ENCODE measurements at regions not wholly inside any gene's neighbourhood (a gene's known extent, or its start where the extent isn't known, plus 50 kb on each side); places are given as distances from the start of the nearest gene placed in this dataset.
"Not testable (repeated sequence)": the region's sequence is repeated elsewhere in the genome, so short reads cannot be mapped to it uniquely, and the experiment has no call there.

DNA sequence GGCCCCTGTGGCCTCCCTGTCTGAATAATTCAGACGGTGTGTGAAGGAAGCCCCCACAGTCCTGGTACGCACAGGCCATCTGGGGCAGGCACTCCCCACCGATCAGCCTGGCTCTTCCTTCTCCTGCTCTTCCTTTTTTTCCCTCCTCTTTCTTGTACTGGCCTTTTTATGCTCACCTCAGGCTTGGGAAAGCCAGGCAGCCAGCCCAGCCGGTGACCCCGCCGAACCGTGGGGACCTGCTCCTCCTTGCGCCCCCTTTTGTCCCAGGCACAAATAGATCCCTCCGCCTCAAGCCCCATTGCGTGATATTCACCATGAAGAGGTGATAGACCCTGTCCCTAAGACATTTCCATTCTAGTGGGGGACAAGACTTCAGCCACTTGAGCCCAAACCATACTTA lies 80.2 kb upstream of the BRD7 start:
- no peak for DNase-seq

DNA sequence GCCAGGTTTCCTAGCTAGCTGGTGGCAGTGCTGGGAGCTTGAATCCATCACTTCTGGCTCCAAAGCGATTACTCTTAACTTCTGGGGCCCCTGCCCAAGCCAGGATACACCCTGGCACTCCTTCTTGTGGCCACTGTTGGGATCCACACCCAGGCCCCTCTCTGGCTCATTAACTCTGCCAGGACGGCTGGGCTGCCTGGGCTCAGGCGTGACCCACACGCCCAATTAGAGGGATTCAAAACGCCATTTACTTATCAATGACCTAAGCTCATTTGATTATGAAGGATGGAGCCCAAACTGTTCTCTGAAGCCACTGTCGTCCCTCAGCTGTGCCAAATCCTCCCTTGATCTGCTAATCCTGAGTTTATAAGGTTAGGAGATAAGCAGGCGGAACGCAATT lies 79.7 kb upstream of the BRD7 start:
- DNase-seq, result no peak

DNA sequence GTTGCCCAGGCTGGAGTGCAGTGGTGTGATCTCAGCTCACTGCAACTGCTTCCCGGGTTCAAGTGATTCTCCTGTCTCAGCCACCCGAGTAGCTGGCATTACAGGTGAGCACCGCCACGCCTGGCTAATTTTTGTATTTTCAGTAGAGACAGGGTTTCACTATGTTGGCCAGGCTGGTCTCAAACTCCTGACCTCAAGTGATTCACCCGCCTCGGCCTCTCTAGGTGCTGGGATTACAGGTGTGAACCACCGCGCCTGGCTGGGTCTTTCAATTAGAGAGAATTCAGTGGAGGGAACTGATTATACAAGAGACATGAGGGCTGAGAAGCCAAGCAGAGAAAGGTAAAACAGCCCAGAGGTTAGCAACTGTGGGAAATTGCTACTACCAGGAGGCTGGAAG lies 78.6 kb upstream of the BRD7 start:
- DNase-seq, result not testable (repeated sequence)

DNA sequence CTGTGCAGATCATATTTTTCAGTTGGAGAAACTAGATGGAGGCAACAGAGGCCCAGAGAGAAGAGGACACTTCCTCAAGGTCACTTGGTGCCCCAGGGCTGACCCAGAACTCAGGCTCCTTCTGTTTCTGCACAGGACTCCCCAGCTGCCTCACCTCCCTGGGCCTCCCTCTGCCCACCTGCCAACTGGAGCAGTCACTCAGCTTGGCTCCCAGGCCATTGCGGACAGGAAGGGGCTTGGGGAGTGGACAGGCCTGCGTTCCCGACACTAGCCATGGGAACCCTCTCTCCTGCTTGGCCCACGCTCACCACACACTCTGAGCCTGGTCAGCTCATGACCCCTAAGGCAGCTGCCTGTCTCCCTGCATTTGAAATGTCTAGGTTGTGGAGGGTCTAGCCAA lies 78.1 kb upstream of the BRD7 start:
- DNase-seq, result no peak

DNA sequence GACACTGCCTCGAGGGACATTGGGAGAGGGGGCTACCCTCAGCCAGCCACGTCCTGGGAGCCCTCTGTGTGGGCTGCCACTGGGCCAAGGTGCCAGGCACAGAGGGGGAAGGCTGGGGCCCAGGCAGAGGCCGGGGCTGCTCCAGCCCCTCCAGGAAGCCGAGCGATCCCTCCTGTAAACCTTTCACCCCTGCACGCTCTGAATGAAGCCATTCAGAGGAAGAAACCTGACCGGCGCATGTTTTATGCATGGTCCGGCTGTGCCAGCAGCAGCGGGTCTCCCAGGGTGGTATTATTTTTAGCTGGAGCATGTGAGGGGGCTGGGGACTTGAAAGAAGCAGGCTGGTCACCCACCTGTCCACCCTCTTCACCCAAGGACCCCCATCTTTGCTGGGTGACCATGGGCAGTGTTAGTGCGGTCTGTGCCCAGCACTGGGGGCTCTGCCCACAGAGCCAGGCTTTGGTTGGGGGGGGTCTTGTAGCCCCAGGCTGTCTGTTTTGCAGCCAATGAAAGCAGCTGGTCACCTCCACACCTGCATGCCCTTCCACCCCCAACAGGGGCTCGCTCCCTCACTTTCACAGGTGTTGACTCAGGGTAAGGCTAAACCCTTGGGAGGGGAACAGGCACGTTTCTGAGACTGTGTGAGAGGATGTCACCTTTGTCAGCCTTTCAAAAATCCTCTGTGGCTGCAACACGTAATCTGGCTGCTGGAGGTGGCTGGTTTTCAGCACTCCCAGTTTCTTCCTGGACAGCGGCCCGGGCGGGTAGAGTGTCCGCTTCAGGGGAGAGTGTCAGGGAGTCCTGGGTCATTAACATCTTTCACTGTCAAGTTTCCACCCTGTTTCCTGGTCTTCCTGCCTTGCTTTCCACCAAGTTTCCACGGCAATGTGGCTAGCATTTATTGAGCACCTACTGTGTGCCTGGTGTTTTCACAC lies 77.1 kb upstream of the BRD7 start:
- no peak for DNase-seq

DNA sequence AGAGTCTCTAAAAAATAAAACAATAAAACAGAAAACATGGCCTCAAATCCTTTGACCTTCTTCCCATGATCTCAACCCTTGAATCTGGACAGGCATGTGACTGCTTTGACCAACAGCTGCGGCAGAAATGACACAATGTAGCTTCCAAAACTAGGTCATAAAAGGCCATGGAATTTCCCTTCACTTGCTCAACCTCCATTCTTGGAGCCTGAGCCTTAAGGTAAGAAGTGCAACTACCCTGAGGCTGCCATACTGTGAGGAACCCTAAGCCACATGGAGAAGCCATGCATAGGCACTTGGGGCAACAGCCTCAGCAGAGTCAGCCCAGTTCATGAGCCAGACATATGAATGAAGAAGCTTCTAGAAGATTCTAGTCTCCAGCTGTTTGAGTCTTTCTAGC lies 75.7 kb upstream of the BRD7 start:
- no peak for DNase-seq

DNA sequence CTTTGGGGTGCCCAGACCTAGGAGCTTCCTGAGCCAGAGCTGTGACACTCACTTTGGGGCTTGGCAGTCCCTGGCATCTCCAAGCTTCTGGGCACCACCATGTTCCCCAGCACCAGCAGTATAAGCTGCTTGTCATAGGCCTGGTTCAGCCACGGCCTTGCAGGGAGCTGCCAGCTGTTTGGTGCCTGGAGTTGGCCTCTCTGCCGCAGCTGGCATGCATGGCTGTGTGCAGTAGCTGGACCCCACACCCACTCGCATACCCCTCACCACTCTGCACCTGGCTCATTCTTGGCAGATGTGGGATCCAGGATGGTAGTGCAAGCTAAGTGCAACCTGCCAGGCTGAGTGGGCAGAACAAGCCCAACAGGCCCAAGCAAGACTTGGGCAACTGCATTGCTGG lies 73.4 kb upstream of the BRD7 start:
- DNase-seq, result no peak

DNA sequence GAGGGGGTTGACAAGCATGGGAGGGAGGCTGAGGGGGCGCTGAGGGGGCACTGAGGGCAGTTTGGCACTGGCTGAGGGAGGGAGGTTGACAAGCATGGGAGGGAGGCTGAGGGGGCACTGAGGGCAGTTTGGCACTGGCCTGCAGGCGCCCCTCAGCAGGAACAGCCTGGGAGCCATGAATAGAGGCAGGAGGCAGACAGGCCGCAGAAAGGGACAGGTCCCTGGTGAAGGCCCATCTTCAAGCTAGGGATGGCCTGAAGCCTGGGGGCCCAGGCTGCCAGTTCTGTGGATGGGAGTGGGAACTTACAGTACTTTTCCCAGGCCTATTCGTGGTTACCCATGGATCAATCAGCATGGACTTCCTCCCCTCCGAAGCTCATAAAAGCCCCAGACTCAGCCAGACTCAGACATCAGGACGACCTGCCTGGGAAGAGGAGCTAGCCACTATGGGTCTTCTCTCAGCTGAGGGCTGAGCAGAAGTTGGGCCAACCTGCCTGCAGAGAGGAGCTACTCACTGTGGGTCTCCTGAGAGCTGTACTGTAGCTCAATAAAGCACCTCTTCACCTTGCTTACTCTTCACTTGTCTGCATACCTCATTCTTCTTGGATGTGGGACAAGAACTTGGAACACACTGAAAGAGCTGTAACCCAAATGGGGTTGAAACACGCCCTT lies 72.8 kb upstream of the BRD7 start:
- no peak for DNase-seq

DNA sequence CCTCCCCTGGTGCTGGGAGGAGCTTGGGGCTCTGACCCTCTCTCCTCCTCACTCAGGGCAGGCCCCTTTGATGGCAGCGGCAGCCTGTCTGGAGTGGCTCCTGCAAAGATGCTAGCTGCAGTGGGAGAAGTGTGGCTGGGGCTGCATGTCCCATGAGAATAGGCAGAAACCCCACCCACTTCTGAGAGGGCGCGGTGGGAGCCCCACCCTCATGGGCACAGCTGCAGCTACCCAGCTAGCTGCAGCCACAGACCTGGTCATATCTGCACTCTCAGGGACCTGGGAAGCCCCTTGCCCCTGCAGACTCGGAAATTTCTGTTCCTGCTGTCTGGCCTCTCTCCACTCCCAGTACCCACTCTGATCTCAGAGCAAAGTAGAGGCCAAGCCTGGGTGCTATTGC lies 72.2 kb upstream of the BRD7 start:
- no peak for DNase-seq

DNA sequence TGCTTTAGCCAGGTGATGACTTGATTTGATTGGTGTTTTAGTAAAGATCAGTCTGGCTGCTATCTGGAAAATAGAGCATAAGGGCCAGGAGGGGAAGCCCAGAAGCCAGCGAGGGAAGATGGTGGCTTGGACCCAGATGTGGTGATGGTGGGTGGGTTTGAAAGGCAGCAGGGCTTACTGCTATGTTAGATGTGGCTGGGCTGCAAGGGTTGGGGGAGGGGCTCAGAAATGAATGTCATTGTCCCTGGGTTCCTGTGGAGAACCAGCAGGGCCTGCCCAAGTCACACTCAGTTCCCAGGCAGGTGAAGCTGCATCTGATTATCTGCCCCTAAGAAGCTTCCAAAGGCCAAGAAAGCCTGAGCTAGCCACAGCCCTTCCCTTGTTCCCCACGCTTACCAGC lies 71.7 kb upstream of the BRD7 start:
- no peak for DNase-seq

DNA sequence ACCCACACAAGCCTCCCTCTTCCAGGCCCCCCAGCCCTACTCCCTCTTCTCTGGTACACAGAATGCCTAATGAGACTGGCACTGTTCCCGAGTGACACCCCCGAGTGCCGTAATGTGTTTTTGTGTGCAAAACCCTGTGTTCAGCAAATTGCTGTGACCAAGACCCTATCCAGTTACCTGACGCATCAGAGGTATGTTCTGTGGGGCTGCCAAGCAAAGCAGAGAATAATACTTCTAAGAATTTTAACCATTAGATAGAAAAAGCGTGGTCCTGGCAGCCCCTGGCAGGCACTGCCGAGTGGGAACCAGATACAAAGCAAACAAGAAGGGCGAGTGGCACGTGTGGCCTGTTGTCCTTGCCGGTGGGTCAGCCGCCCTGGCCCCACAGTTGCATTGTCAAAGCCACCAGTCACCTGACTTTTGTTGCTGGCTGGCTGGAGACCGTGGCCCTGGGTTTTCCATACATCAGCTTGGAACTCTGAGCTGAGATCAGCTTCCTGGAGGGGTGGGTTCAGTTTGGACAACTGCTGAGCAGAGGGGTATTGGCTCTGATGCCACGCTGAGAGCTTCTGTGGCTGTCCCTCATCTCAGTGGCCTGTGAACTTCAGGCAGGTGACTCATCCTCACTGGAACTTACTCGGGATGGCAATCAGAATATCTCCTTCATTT lies 69.1 kb upstream of the BRD7 start:
- no peak for DNase-seq

DNA sequence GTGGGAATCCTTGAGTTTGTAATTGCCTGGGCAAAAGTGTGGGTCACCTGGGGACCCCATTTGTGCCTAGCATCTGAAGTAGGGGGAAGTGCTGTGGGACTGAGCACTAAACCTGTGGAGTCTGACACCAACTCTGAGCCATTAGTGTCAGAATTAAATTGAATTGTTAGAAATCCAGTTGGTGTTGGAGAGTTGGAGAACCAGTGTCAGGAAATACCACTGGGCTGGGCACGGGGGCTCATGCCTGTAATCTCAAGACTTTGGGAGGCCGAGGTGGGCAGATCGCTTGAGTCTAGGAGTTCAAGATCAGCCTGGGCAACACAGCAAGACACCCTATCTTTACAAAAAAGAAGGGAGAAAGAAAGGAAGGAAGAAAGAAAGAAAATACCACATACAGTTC lies 67.5 kb upstream of the BRD7 start:
- no peak for DNase-seq

DNA sequence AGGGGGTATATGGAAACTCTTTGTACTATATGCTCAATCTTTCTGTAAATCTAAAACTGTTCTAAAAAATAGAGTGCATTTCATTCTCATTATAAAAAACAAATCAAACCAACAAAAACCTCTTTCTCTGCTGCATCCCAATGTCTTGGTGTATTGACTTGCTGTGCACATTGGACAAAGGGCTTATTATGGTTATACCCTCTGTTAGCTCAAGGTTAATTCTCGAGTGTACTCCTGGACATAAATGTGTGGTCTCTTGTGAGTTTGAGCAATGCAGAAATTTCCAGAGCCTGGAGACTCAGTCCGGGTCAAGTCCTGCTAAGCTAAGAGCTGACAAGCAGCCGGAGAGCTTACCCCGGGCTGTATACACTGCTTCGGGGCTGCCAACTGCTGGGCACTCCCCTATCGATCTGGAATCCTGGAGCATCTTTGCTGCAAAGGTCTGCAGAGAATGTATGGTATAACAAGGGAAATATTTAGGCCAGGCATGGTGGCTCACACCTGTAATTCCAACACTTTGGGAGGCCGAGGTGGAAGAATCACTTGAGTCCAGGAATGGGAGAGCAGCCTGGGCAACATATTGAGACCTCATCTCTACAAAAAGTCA lies 66.2 kb upstream of the BRD7 start:
- no peak for DNase-seq

DNA sequence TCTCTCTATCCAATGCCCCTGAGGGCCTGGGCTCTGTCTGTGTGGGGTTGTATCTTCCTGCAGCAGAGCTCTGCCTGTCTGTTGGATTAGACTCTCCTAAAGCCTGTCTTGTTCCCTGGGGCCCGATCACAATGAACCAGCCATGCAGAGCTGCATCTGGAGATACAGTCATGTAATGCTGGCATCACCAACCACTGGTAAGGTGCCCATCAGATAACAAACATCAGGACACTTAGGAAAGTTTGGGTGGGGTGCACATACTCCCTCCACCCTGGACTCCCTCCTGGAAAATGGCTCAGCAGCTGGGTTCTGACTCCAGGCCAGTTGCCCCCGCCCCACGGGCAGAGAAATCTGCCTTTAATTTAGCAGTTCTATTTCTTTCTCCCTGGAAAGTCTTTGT lies 61.3 kb upstream of the BRD7 start:
- DNase-seq, result no peak

DNA sequence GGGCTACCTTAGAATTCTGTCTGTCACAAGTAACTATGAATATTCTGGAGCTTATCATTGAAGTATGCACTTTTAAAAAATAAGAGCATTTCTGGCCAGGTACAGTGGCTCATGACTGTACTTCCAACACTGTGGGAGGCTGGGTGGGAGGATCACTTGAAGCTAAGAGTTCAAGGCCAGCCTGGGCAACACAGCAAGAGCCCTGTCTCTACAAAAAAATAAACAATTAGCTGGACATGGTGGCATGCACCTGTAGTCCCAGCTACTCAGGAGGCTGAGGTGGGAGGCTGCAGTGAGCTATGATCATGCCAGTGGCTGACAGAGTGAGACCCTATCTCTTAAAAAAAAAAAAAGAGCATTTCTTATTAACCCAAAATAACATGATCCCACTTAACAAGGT lies 60.0 kb upstream of the BRD7 start:
- no peak for DNase-seq

DNA sequence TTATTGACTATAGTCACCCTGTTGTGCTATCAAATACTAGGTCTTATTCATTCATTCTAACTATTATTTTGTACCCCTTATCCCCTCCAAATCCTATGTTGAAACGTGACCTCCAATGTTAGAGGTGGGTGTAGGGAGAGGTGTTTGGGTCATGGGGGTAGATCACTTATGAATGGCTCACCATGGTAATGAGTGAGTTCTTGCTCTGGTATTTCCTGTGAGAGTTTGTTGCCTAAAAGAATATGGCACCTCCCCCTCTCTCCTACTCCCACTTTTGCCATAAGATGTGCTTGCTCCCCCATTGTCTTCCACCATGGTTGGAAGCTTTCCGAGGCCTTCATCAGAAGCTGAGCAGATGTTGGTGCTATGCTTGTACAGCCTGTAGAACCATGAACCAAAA lies 59.3 kb upstream of the BRD7 start:
- no peak for DNase-seq

DNA sequence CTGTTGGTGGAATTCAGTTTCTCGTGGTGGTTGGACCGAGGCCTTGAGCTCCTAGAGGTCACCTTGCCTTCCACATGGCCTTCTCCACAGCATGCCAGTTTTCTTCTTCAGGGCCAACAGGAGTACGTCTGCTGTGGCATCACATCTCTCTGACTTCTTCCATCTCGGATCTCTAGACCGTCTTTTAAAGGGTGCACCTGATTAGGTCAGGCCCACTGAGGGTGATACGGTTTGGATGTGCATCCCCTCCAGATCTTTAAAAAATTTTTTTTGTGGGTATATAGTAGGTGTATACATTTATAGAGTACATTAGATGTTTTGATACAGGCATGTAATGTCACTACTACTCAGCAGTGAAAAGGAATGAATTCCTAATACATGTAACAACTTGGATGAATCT lies 58.3 kb upstream of the BRD7 start:
- no peak for DNase-seq

DNA sequence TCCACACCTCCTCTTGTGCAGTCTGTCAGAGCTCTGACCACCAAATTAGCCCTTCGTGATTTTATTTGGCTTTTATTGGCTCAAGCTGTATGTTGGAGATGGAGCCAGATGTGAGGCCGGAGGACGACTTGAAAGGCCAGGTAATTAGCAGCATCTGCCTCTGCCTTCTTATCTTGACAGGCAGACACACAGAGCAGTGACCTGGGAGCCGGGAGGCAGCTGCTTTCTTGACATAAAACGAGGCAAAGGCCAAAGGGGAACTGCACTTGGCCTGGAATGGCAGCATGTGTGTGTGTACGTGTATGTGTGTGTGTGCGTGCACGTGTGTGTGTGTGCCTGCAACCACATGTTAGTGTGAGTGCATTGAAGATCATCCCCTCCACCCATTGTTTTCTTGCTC lies 56.9 kb upstream of the BRD7 start:
- no peak for DNase-seq

DNA sequence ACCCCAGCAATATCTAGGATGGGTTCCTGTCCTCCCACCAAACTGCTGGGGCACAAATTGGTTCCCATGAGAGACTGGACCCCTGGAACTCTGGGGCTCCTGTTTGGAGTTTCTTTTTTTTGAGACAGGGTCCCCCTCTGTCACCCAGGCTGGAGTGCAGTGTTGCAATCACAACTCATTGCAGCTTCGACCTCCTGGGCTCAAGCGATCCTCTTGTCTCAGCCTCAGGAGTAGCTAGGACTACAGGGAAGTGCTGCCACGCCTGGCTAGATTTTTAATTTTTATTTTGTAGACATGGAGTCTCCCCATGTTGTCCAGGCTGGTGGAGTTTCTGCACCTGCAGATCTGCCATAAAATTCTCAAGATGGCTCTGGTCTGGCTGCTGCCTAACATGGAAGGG lies 56.3 kb upstream of the BRD7 start:
- no peak for DNase-seq

DNA sequence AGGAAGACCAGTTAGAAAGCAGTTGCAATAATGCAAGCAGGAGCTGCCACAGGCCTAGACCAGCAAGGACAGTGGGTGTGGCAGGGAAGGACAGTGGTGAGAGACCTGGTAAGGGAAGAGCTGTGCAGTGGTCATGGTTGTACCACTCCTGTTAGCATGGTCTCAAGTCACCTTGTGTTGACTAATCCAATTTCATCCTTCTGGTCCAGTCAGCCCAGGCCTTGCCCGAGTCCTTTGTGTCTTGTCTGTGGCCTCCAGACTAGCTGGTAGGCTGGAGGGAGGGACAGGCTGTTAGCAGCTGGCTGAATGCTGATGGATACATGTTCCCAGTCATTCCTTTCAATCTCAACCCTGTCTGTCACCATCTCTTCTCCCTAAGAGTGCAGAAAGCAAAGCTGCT lies 54.1 kb upstream of the BRD7 start:
- no peak for DNase-seq

DNA sequence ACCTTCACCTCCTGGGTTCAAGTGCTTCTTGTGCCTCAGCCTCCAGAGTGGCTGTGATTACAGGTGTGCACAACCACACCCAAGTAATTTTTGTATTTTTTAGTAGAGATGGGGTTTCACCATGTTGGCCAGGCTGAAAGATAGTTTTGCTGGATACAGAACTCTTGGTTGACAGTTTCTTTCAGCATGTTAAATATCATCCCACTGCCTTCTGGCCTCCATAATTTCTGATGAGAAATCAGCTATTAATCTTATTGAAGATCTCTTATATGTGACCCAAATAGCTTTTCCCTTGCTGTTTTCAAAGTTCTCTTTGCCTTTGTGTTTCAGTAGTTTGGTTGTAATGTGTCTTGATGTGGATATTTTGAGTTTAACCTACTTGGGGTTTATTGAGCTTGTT lies 50.3 kb upstream of the BRD7 start:
- no peak for DNase-seq
